ENCODE measurements at regions not wholly inside any gene's neighbourhood (a gene's known extent, or its start where the extent isn't known, plus 50 kb on each side); places are given as distances from the start of the nearest gene placed in this dataset.

GRCh38 chr1:187409341-187409740, 580.6 kb downstream of the PLA2G4A start:
- no peaks in the 10 kb centered on the region for H3F3A ChIP-seq (ENCODE audit: insufficient read depth, low read depth)
- no peak overlapping the region for H3K4me2 ChIP-seq
- no peak overlapping the region for H2AFZ ChIP-seq
- H3K4me1 ChIP-seq (replicated peaks; ENCODE audit: insufficient read depth), result no peaks in the 10 kb centered on the region
- no peaks in the 10 kb centered on the region for H3K27me3 ChIP-seq (ENCODE audit: insufficient read depth, low read depth)
- no peaks in the 10 kb centered on the region for H4K20me1 ChIP-seq (ENCODE audit: insufficient read depth)
- no peaks in the 10 kb centered on the region for H3K9me3 ChIP-seq (ENCODE audit: insufficient read depth, low read depth)
- no peaks in the 10 kb centered on the region for H3K79me2 ChIP-seq (ENCODE audit: low read depth)
- H3K27ac ChIP-seq, result no peak overlapping the region
- no peak overlapping the region for H3K4me3 ChIP-seq
- ChIA-PET POLR2A (ENCODE audit: unreplicated experiment) (no interaction called here), CTCF (no interaction called here)
- no peaks in the 10 kb centered on the region for H3K9me2 ChIP-seq (ENCODE audit: insufficient read depth)
- BruUV-seq (replicated peaks), result no TSS peak
- DNase-seq, result no peak
- intact Hi-C loops (cut with micrococcal nuclease; ENCODE audit: unreplicated experiment), result no loop called here
- TF ChIP-seq CTCF (conservative IDR thresholded peaks at IDR 0.05), result no peak
- no peak for TF ChIP-seq EZH2 (IDR thresholded peaks at IDR 0.05; ENCODE audit: low read depth)
- no peaks in the 10 kb centered on the region for H3K36me3 ChIP-seq (ENCODE audit: low read depth)

- no TSS peak for BruUV-seq (replicated peaks)
- Histone ChIP-seq H3K79me2 (ENCODE audit: low read depth) (no peaks in the 10 kb centered on the region), H3K36me3 (ENCODE audit: low read depth) (no peaks in the 10 kb centered on the region), H2AFZ (no peak overlapping the region), H3F3A (ENCODE audit: insufficient read depth, low read depth) (no peaks in the 10 kb centered on the region), H3K4me3 (no peak overlapping the region), H3K27ac (no peak overlapping the region), H3K9me3 (ENCODE audit: insufficient read depth, low read depth) (no peaks in the 10 kb centered on the region), H3K4me2 (no peak overlapping the region), H3K27me3 (ENCODE audit: insufficient read depth, low read depth) (no peaks in the 10 kb centered on the region), H3K9me2 (ENCODE audit: insufficient read depth) (no peaks in the 10 kb centered on the region), H4K20me1 (ENCODE audit: insufficient read depth) (no peaks in the 10 kb centered on the region), H3K4me1 (replicated peaks; ENCODE audit: insufficient read depth) (no peaks in the 10 kb centered on the region)
- POLR2A ChIA-PET (ENCODE audit: unreplicated experiment), result no interaction called here
- DNase-seq, result no peak
- intact Hi-C loops (cut with micrococcal nuclease; ENCODE audit: unreplicated experiment), result no loop called here
- TF ChIP-seq EZH2 (IDR thresholded peaks at IDR 0.05; ENCODE audit: low read depth), result no peak
- no peak for TF ChIP-seq CTCF (conservative IDR thresholded peaks at IDR 0.05)
- CTCF ChIA-PET, result no interaction called here
These were observed 582.4 kb downstream of the PLA2G4A start for GRCh38 chr1:187411118-187411517.

GRCh38 chr1:187413405-187414169, 584.8 kb downstream of the PLA2G4A start:
- intact Hi-C loops (cut with micrococcal nuclease; ENCODE audit: unreplicated experiment), result no loop called here
- POLR2A ChIA-PET (ENCODE audit: unreplicated experiment), result no interaction called here
- BruUV-seq (replicated peaks), result no TSS peak

More at GRCh38 chr1:187413405-187414169, 584.8 kb downstream of the PLA2G4A start:
- no peaks in the 10 kb centered on the region for H3K4me1 ChIP-seq (replicated peaks; ENCODE audit: insufficient read depth)
- no peaks in the 10 kb centered on the region for H4K20me1 ChIP-seq (ENCODE audit: insufficient read depth)
- no peaks in the 10 kb centered on the region for H3K27me3 ChIP-seq (ENCODE audit: insufficient read depth, low read depth)
- H3K4me2 ChIP-seq, result no peak overlapping the region
- H3K36me3 ChIP-seq (ENCODE audit: low read depth), result no peaks in the 10 kb centered on the region
- H3F3A ChIP-seq (ENCODE audit: insufficient read depth, low read depth), result no peaks in the 10 kb centered on the region
- H3K79me2 ChIP-seq (ENCODE audit: low read depth), result no peaks in the 10 kb centered on the region
- H2AFZ ChIP-seq, result peak overlapping the region; percentile 14; the same call in 1 of the 2 replicates
- H3K9me2 ChIP-seq (ENCODE audit: insufficient read depth), result no peaks in the 10 kb centered on the region
- TF ChIP-seq CTCF (conservative IDR thresholded peaks at IDR 0.05) (peak; percentile 46), EZH2 (IDR thresholded peaks at IDR 0.05; ENCODE audit: low read depth) (no peak)
- CTCF ChIA-PET, result interaction anchor here (0.7 kb wide), 1 partner anchor 430 kb away, joined by 3 read pairs; no protein-coding TSS in a partner anchor
- H3K27ac ChIP-seq, result no peak overlapping the region
- H3K9me3 ChIP-seq (ENCODE audit: insufficient read depth, low read depth), result peaks cover 3% of the 10 kb centered on the region; the same call in 1 of the 2 replicates
- DNase-seq, result no peak
- no peak overlapping the region for H3K4me3 ChIP-seq

All from PC-9 (cell line).